Vagina (tissue), 2 donors: ENCODE measurements at regions not wholly inside any gene's neighbourhood (a gene's known extent, or its start where the extent isn't known, plus 50 kb on each side); places are given as distances from the start of the nearest gene placed in this dataset.
"Not testable (repeated sequence)": the region's sequence is repeated elsewhere in the genome, so short reads cannot be mapped to it uniquely, and the experiment has no call there.

Experiments
- POLR2A ChIP-seq, 2 donors: fragments of 450-650 bp; IDR thresholded peaks; one replicate each; pipeline ENCODE4 v1.6.1; 2017; ENCODE audit warnings: antibody characterized with exemption in 2 of 2, mild to moderate bottlenecking in 2 of 2, moderate library complexity in 2 of 2
- TF ChIP-seq, protein P1 (sequence below), 3 experiments: fragments of 450-650 bp in 2 of 3; fragments of 200-600 bp in 1 of 3; sonication (generic) in 1 of 3; IDR thresholded peaks; one replicate each; pipeline ENCODE4 v1.5.1; 2017 to 2019; ENCODE audit warnings: antibody characterized with exemption in 3 of 3, mild to moderate bottlenecking in 2 of 3, moderate library complexity in 2 of 3

DNA sequence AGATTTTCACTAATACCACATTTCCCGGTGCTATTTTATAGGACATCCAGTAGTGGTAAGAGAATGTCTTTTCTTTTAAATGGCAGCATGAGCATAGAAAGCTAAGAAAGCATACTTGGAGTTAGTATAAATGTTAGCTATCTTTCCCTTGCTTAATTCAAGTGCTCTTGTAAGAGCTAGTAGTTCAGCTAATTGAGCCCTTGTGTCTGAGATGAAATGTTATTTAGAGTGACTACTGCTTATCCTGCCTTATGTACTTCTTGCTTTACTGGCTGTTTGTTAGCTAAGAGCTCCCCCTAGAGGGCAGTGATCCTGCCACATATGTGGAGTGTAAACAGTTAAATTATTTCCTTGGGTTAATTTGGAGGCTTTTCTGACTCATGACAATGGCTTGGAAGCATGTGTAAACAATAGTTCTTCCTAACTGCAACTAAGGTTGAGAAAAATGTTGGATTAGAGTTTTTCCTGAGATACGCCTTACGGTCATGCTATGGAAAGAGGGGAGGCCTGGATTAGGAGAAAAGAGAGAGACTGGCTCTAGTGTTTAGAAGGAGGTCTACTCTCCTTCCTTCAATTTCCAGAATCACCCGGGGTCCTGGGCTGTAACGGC, 162.5 kb upstream of the TGIF2LX start:
- TF ChIP-seq, protein P1, sequence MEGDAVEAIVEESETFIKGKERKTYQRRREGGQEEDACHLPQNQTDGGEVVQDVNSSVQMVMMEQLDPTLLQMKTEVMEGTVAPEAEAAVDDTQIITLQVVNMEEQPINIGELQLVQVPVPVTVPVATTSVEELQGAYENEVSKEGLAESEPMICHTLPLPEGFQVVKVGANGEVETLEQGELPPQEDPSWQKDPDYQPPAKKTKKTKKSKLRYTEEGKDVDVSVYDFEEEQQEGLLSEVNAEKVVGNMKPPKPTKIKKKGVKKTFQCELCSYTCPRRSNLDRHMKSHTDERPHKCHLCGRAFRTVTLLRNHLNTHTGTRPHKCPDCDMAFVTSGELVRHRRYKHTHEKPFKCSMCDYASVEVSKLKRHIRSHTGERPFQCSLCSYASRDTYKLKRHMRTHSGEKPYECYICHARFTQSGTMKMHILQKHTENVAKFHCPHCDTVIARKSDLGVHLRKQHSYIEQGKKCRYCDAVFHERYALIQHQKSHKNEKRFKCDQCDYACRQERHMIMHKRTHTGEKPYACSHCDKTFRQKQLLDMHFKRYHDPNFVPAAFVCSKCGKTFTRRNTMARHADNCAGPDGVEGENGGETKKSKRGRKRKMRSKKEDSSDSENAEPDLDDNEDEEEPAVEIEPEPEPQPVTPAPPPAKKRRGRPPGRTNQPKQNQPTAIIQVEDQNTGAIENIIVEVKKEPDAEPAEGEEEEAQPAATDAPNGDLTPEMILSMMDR (IDR thresholded peaks at IDR 0.05), result not testable (repeated sequence)
- not testable (repeated sequence) for TF ChIP-seq POLR2A (IDR thresholded peaks at IDR 0.05)
